ENCODE measurements at regions not wholly inside any gene's neighbourhood (a gene's known extent, or its start where the extent isn't known, plus 50 kb on each side); places are given as distances from the start of the nearest gene placed in this dataset.

GRCh38 chr19:30883071-30883470 lies 466.2 kb downstream of the TSHZ3 start:
- intact Hi-C loops (cut with micrococcal nuclease; ENCODE audit: unreplicated experiment) = no loop called here
- no peak for TF ChIP-seq POLR2AphosphoS5 (IDR thresholded peaks at IDR 0.05; ENCODE audit: low read depth, low read length)
- no peak for TF ChIP-seq TCF7L2 (IDR thresholded peaks at IDR 0.05; ENCODE audit: low read depth, low read length)
- TF ChIP-seq, protein P1, sequence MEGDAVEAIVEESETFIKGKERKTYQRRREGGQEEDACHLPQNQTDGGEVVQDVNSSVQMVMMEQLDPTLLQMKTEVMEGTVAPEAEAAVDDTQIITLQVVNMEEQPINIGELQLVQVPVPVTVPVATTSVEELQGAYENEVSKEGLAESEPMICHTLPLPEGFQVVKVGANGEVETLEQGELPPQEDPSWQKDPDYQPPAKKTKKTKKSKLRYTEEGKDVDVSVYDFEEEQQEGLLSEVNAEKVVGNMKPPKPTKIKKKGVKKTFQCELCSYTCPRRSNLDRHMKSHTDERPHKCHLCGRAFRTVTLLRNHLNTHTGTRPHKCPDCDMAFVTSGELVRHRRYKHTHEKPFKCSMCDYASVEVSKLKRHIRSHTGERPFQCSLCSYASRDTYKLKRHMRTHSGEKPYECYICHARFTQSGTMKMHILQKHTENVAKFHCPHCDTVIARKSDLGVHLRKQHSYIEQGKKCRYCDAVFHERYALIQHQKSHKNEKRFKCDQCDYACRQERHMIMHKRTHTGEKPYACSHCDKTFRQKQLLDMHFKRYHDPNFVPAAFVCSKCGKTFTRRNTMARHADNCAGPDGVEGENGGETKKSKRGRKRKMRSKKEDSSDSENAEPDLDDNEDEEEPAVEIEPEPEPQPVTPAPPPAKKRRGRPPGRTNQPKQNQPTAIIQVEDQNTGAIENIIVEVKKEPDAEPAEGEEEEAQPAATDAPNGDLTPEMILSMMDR (IDR thresholded peaks at IDR 0.05) = no peak
- TF ChIP-seq, protein P2, sequence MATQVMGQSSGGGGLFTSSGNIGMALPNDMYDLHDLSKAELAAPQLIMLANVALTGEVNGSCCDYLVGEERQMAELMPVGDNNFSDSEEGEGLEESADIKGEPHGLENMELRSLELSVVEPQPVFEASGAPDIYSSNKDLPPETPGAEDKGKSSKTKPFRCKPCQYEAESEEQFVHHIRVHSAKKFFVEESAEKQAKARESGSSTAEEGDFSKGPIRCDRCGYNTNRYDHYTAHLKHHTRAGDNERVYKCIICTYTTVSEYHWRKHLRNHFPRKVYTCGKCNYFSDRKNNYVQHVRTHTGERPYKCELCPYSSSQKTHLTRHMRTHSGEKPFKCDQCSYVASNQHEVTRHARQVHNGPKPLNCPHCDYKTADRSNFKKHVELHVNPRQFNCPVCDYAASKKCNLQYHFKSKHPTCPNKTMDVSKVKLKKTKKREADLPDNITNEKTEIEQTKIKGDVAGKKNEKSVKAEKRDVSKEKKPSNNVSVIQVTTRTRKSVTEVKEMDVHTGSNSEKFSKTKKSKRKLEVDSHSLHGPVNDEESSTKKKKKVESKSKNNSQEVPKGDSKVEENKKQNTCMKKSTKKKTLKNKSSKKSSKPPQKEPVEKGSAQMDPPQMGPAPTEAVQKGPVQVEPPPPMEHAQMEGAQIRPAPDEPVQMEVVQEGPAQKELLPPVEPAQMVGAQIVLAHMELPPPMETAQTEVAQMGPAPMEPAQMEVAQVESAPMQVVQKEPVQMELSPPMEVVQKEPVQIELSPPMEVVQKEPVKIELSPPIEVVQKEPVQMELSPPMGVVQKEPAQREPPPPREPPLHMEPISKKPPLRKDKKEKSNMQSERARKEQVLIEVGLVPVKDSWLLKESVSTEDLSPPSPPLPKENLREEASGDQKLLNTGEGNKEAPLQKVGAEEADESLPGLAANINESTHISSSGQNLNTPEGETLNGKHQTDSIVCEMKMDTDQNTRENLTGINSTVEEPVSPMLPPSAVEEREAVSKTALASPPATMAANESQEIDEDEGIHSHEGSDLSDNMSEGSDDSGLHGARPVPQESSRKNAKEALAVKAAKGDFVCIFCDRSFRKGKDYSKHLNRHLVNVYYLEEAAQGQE (IDR thresholded peaks at IDR 0.05; ENCODE audit: insufficient read depth in 1 of 2, low read depth in 2 of 2, low read length in 1 of 2) = no peak
- no peak for TF ChIP-seq SIN3A (IDR thresholded peaks at IDR 0.05; ENCODE audit: borderline replicate concordance, insufficient read depth, low read depth, low read length)
- no peak overlapping the region for H3K4me3 ChIP-seq (ENCODE audit: low read depth in 2 of 2, low read length in 2 of 2)
- H3K36me3 ChIP-seq (ENCODE audit: control insufficient read depth, insufficient read depth, low read length) = no peaks in the 10 kb centered on the region
- BruUV-seq (replicated peaks) = no TSS peak
- POLR2A ChIA-PET = no interaction called here
- DNase-seq (ENCODE audit: low read depth, low spot score) (no peak), ATAC-seq (no peak)
- no peaks in the 10 kb centered on the region for H3K4me1 ChIP-seq (ENCODE audit: control insufficient read depth, insufficient read depth, low read length)
- no peak overlapping the region for H3K27ac ChIP-seq (ENCODE audit: low read length)
- H3K27me3 ChIP-seq (ENCODE audit: control insufficient read depth, insufficient read depth, low read length) = no peaks in the 10 kb centered on the region
- no peaks in the 10 kb centered on the region for H3K9me3 ChIP-seq (ENCODE audit: control insufficient read depth, insufficient read depth, low read depth, low read length)
- in situ Hi-C loops (cut with HindIII; ENCODE audit: low pct_unique_long_range_greater_than_20kb, low sequenced_read_pairs) = no loop called here
- CTCF ChIA-PET = no interaction called here

DNA sequence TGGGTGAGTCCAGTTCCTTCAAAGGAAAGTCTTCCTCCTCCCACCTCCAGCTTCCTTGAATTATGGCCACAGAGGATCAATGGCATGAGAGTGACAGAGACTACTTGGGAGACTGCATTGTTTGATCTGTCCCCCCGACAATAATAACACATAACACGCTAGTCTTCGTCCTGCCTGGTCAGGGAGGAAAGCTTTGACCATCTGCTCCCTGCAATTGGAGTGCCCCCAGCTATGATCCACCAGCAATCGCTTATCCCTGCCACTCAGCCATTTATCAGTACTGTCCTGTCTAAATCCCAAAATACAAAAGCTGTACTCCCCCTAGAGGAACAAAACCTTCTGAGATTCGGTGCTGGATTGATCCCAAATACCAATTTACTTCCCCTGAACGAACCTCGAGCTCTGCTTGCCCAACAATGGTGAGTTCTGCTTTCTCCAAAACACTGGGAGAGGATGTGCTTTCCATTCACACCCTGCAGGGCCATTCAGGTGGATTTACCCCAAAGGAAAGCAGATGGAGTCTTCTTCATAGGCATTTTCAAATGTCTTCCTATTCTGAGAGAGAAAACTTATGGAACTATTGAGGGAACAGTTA lies 466.7 kb downstream of the TSHZ3 start:
- CTCF ChIA-PET = no interaction called here
- in situ Hi-C loops (cut with HindIII; ENCODE audit: low pct_unique_long_range_greater_than_20kb, low sequenced_read_pairs) = no loop called here

More for the DNA sequence above, 466.7 kb downstream of the TSHZ3 start:
- no peaks in the 10 kb centered on the region for H3K27me3 ChIP-seq (ENCODE audit: control insufficient read depth, insufficient read depth, low read length)
- BruUV-seq (replicated peaks) = no TSS peak
- no peaks in the 10 kb centered on the region for H3K36me3 ChIP-seq (ENCODE audit: control insufficient read depth, insufficient read depth, low read length)
- H3K9me3 ChIP-seq (ENCODE audit: control insufficient read depth, insufficient read depth, low read depth, low read length) = no peaks in the 10 kb centered on the region
- TF ChIP-seq SIN3A (IDR thresholded peaks at IDR 0.05; ENCODE audit: borderline replicate concordance, insufficient read depth, low read depth, low read length) (no peak), TCF7L2 (IDR thresholded peaks at IDR 0.05; ENCODE audit: low read depth, low read length) (no peak), POLR2AphosphoS5 (IDR thresholded peaks at IDR 0.05; ENCODE audit: low read depth, low read length) (no peak)
- TF ChIP-seq, protein P2 (IDR thresholded peaks at IDR 0.05; ENCODE audit: insufficient read depth in 1 of 2, low read depth in 2 of 2, low read length in 1 of 2) = no peak
- TF ChIP-seq, protein P1 (IDR thresholded peaks at IDR 0.05) = no peak
- H3K4me1 ChIP-seq (ENCODE audit: control insufficient read depth, insufficient read depth, low read length) = no peaks in the 10 kb centered on the region
- no peak for ATAC-seq
- no peak for DNase-seq (ENCODE audit: low read depth, low spot score)
- POLR2A ChIA-PET = no interaction called here
- no peak overlapping the region for H3K27ac ChIP-seq (ENCODE audit: low read length)
- H3K4me3 ChIP-seq (ENCODE audit: low read depth in 2 of 2, low read length in 2 of 2) = no peak overlapping the region
- intact Hi-C loops (cut with micrococcal nuclease; ENCODE audit: unreplicated experiment) = no loop called here

Measured in Panc1 (cell line).